ENCODE measurements at regions not wholly inside any gene's neighbourhood (a gene's known extent, or its start where the extent isn't known, plus 50 kb on each side); places are given as distances from the start of the nearest gene placed in this dataset.

- in situ Hi-C loops (cut with MboI): no loop called here
- no peaks in the 10 kb centered on the region for H3K79me2 ChIP-seq (ENCODE audit: control insufficient read depth, insufficient read depth, low read length)
- no peaks in the 10 kb centered on the region for H4K20me1 ChIP-seq (replicated peaks; ENCODE audit: control insufficient read depth, insufficient read depth, low read length)
- intact Hi-C loops (cut with micrococcal nuclease): no loop called here
- H2AFZ ChIP-seq (ENCODE audit: low read depth, low read length): no peak overlapping the region
- H3K27ac ChIP-seq (ENCODE audit: extremely low read depth, low read depth, low read length): no peak overlapping the region
- BruUV-seq (replicated peaks): no TSS peak
- no peaks in the 10 kb centered on the region for H3K4me1 ChIP-seq (replicated peaks in 1 of 2; ENCODE audit: control insufficient read depth in 2 of 2, insufficient read depth in 2 of 2, low read length in 2 of 2)
- H3K4me3 ChIP-seq: no peak overlapping the region
- ATAC-seq (no peak), FAIRE-seq (no peak), DNase-seq (ENCODE audit: extremely low read depth in 1 of 4, low spot score in 3 of 4) (no peak)
- H3K9me1 ChIP-seq (ENCODE audit: control insufficient read depth, insufficient read depth, low read length): no peaks in the 10 kb centered on the region
- no peaks in the 10 kb centered on the region for H3K36me3 ChIP-seq (ENCODE audit: control insufficient read depth, insufficient read depth, low read length)
- POLR2A ChIA-PET: interaction anchor here (1.2 kb wide), 1 partner anchor 8 kb away, joined by 4 read pairs; no protein-coding TSS in a partner anchor
- no peak for TF ChIP-seq TAF9B (IDR thresholded peaks at IDR 0.05; ENCODE audit: partially characterized antibody)
- TF ChIP-seq ZFP36 (IDR thresholded peaks at IDR 0.05; ENCODE audit: low read depth, low read length, partially characterized antibody): no peak
- TF ChIP-seq CC2D1A (IDR thresholded peaks at IDR 0.05): no peak
- no peak for TF ChIP-seq TRIM25 (IDR thresholded peaks at IDR 0.05; ENCODE audit: borderline replicate concordance)
- no peak for TF ChIP-seq EGR1 (conservative IDR thresholded peaks at IDR 0.05)
- TF ChIP-seq YBX1 (IDR thresholded peaks at IDR 0.05): no peak
- peaks cover 0 to 2% of the 10 kb centered on the region in 2 experiments; a peak in 2 of 5 replicates for H3K27me3 ChIP-seq (ENCODE audit: control insufficient read depth in 2 of 2, insufficient read depth in 2 of 2, low read length in 2 of 2)
- 1% methylated on average over 21 of the region's 29 CpGs for WGBS (ENCODE audit: insufficient coverage, low coverage, missing lambda C conversion rate)
- CTCF ChIA-PET (ENCODE audit: low intra/inter-chr PET ratio): no interaction called here
- H3K4me2 ChIP-seq (ENCODE audit: insufficient read depth, low read length): no peak overlapping the region
- no peak overlapping the region for H3K9ac ChIP-seq (ENCODE audit: insufficient read depth in 1 of 2, low read depth in 2 of 2, low read length in 2 of 2)
- no peaks in the 10 kb centered on the region; the same call in 1 of the 2 replicates for H3K9me3 ChIP-seq (replicated peaks; ENCODE audit: control insufficient read depth, insufficient read depth, low read depth, low read length)
Measured at GRCh38 chr14:104284636-104285507, 146.5 kb downstream of the KIF26A start.

Data from K562 (cell line).